Activated CD8-positive, alpha-beta T cell treated with anti-CD3 and anti-CD28 coated beads for 36 hours (primary cell): ENCODE measurements at regions not wholly inside any gene's neighbourhood (a gene's known extent, or its start where the extent isn't known, plus 50 kb on each side); places are given as distances from the start of the nearest gene placed in this dataset.

Experiments
- ATAC-seq: fragments of 200-7000 bp; cut with Tn5 transposase; one replicate; pipeline ENCODE4 v1.10.0; 2021; ENCODE audit warnings: mild to moderate bottlenecking, moderate library complexity
- CTCF ChIA-PET: fragments of 350-600 bp; sonication (Branson Sonifier 250); formaldehyde crosslinking; loops from one replicate; lab custom pipeline; 2021; ENCODE audit warnings: antibody characterized with exemption; lab: Charles Lee
- POLR2A ChIA-PET: fragments of 350-600 bp; sonication (Branson Sonifier 250); formaldehyde crosslinking; loops from one replicate; lab custom pipeline; 2021; ENCODE audit warnings: antibody characterized with exemption; lab: Charles Lee
- DNase-seq: peaks from one replicate; pipeline ENCODE4 v3.0.0-alpha.2; 2020
- H3K27ac Mint-ChIP-seq: one replicate; pipeline ENCODE4 v1.8.0; 2021; ENCODE audit warnings: mild to moderate bottlenecking, mixed read lengths
- H3K27me3 Mint-ChIP-seq: one replicate; pipeline ENCODE4 v1.8.0; 2021; ENCODE audit warnings: mixed read lengths
- H3K36me3 Mint-ChIP-seq: one replicate; pipeline ENCODE4 v1.8.0; 2021; ENCODE audit warnings: low read depth, mixed read lengths
- H3K4me1 Mint-ChIP-seq: one replicate; pipeline ENCODE4 v1.8.0; 2021; ENCODE audit warnings: low read depth, mixed read lengths
- H3K4me3 Mint-ChIP-seq: one replicate; pipeline ENCODE4 v1.8.0; 2021; ENCODE audit warnings: mild to moderate bottlenecking, moderate library complexity, mixed read lengths
- H3K9me3 Mint-ChIP-seq: one replicate; pipeline ENCODE4 v1.8.0; 2021; ENCODE audit warnings: mixed read lengths
- CTCF ChIP-seq: fragments of 200-600 bp; IDR thresholded peaks from one replicate; pipeline ENCODE4 v1.8.0; 2022; ENCODE audit warnings: antibody characterized with exemption, mild to moderate bottlenecking
- intact Hi-C: fragments of 100-400 bp; cut with micrococcal nuclease; formaldehyde crosslinking; loops from one replicate; pipeline ENCODE4 v1.10.0; 2022

- no peaks in the 10 kb centered on the region for H3K9me3 Mint-ChIP-seq
- H3K27me3 Mint-ChIP-seq = peaks cover 2% of the 10 kb centered on the region
- no peak for DNase-seq
- no peak for ATAC-seq
- no peaks in the 10 kb centered on the region for H3K36me3 Mint-ChIP-seq
- intact Hi-C loops = no loop called here
- ChIA-PET CTCF (interaction anchor here (1.2 to 4.3 kb wide), 2 partner anchors 52 to 312 kb away, joined by 5 to 26 read pairs; partner anchors contain the start of gene RERG), POLR2A (no interaction called here)
- no peak overlapping the region for H3K4me3 Mint-ChIP-seq
- peaks cover 2% of the 10 kb centered on the region for H3K4me1 Mint-ChIP-seq
- no peak overlapping the region for H3K27ac Mint-ChIP-seq
- TF ChIP-seq CTCF = no peak
Measured at GRCh38 chr12:15272376-15272775, 49.9 kb upstream of the PTPRO start.
